Esophagus muscularis mucosa (tissue), 4 donors: ENCODE measurements at regions not wholly inside any gene's neighbourhood (a gene's known extent, or its start where the extent isn't known, plus 50 kb on each side); places are given as distances from the start of the nearest gene placed in this dataset.

ENCODE experiments used
- EP300 ChIP-seq: sonication (generic); formaldehyde crosslinking; IDR thresholded peaks from one replicate; pipeline ENCODE4 v1.6.1; 2017; ENCODE audit warnings: antibody characterized with exemption
- POLR2A ChIP-seq: fragments of 450-650 bp; IDR thresholded peaks from one replicate; pipeline ENCODE4 v1.6.1; 2017; ENCODE audit warnings: antibody characterized with exemption, moderate library complexity, mild to moderate bottlenecking, low read depth
- POLR2AphosphoS5 ChIP-seq, 2 donors: sonication (generic); formaldehyde crosslinking; IDR thresholded peaks; one replicate each; pipeline ENCODE4 v1.6.1; 2017; ENCODE audit warnings: antibody characterized with exemption in 2 of 2
- TF ChIP-seq, protein P1 (sequence below), 3 experiments: fragments of 200-600 bp in 2 of 3; fragments of 450-650 bp in 1 of 3; sonication (generic) in 2 of 3; IDR thresholded peaks; one replicate each; pipeline ENCODE4 v1.5.1; 2017 to 2019; ENCODE audit warnings: antibody characterized with exemption in 3 of 3, mild to moderate bottlenecking in 2 of 3, moderate library complexity in 1 of 3

DNA sequence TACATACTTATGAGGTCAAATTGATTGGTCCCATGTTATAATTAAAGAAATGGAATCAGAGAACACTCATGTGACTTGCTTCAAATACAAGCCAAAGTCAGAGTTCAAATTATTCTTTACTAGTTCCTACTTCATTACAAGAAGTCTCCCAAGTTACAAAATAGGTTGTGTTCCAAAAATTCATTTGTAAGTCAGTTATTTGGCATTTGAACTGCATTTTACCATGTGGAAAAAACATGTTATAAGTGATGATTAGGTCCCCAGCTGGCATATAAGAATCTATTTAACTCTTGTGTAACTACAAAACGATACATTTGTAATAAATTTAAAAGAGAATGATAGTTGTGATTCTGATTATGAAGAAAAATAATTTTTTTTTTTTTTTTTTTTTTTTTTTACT, 124.1 kb downstream of the DISP1 start:
- TF ChIP-seq, protein P1, sequence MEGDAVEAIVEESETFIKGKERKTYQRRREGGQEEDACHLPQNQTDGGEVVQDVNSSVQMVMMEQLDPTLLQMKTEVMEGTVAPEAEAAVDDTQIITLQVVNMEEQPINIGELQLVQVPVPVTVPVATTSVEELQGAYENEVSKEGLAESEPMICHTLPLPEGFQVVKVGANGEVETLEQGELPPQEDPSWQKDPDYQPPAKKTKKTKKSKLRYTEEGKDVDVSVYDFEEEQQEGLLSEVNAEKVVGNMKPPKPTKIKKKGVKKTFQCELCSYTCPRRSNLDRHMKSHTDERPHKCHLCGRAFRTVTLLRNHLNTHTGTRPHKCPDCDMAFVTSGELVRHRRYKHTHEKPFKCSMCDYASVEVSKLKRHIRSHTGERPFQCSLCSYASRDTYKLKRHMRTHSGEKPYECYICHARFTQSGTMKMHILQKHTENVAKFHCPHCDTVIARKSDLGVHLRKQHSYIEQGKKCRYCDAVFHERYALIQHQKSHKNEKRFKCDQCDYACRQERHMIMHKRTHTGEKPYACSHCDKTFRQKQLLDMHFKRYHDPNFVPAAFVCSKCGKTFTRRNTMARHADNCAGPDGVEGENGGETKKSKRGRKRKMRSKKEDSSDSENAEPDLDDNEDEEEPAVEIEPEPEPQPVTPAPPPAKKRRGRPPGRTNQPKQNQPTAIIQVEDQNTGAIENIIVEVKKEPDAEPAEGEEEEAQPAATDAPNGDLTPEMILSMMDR (IDR thresholded peaks at IDR 0.05) = no peak
- TF ChIP-seq POLR2A = no peak
- TF ChIP-seq POLR2AphosphoS5 (IDR thresholded peaks at IDR 0.05) = no peak
- no peak for TF ChIP-seq EP300
